ENCODE measurements at regions not wholly inside any gene's neighbourhood (a gene's known extent, or its start where the extent isn't known, plus 50 kb on each side); places are given as distances from the start of the nearest gene placed in this dataset.
"Not testable (repeated sequence)": the region's sequence is repeated elsewhere in the genome, so short reads cannot be mapped to it uniquely, and the experiment has no call there.

- DNase-seq (ENCODE audit: low read depth in 2 of 2), result no peak
These were observed 1118.5 kb downstream of the SLC16A7 start for GRCh38 chr12:60714141-60714900.

- DNase-seq (ENCODE audit: low read depth in 2 of 2), result no peak
These were observed 1128.6 kb downstream of the SLC16A7 start for GRCh38 chr12:60724475-60724874.

- no peak for DNase-seq (ENCODE audit: low read depth in 2 of 2)
These were observed 1129.2 kb downstream of the SLC16A7 start for GRCh38 chr12:60724984-60725383.

GRCh38 chr12:60752589-60752988 is 1156.8 kb downstream of the SLC16A7 start:
- DNase-seq (ENCODE audit: low read depth in 2 of 2), result no peak

GRCh38 chr12:60758224-60758623 is 1162.4 kb downstream of the SLC16A7 start:
- DNase-seq (ENCODE audit: low read depth in 2 of 2), result no peak

- DNase-seq (ENCODE audit: low read depth in 2 of 2), result no peak
These were observed 1165.1 kb downstream of the SLC16A7 start for GRCh38 chr12:60760965-60761364.

- not testable (repeated sequence) for DNase-seq (ENCODE audit: low read depth in 2 of 2)
These were observed 1205.3 kb downstream of the SLC16A7 start for GRCh38 chr12:60801166-60801565.

- DNase-seq (ENCODE audit: low read depth in 2 of 2), result no peak
These were observed 1207.3 kb downstream of the SLC16A7 start for GRCh38 chr12:60803147-60803546.

GRCh38 chr12:60805364-60805763 is 1209.5 kb downstream of the SLC16A7 start:
- DNase-seq (ENCODE audit: low read depth in 2 of 2), result no peak

- no peak for DNase-seq (ENCODE audit: low read depth in 2 of 2)
These were observed 1224.0 kb downstream of the SLC16A7 start for GRCh38 chr12:60819794-60820193.

GRCh38 chr12:60822580-60822979 is 1226.8 kb downstream of the SLC16A7 start:
- no peak for DNase-seq (ENCODE audit: low read depth in 2 of 2)

GRCh38 chr12:60830381-60830780 is 1234.6 kb downstream of the SLC16A7 start:
- DNase-seq (ENCODE audit: low read depth in 2 of 2), result no peak

- no peak for DNase-seq (ENCODE audit: low read depth in 2 of 2)
These were observed 1236.5 kb downstream of the SLC16A7 start for GRCh38 chr12:60832290-60832689.

GRCh38 chr12:60834372-60834771 is 1238.5 kb downstream of the SLC16A7 start:
- no peak for DNase-seq (ENCODE audit: low read depth in 2 of 2)

GRCh38 chr12:60834806-60835205 is 1239.0 kb downstream of the SLC16A7 start:
- DNase-seq (ENCODE audit: low read depth in 2 of 2), result no peak

- no peak for DNase-seq (ENCODE audit: low read depth in 2 of 2)
These were observed 1240.8 kb downstream of the SLC16A7 start for GRCh38 chr12:60836651-60837050.

GRCh38 chr12:60842181-60842580 is 1246.4 kb downstream of the SLC16A7 start:
- DNase-seq (ENCODE audit: low read depth in 2 of 2), result no peak

- DNase-seq (ENCODE audit: low read depth in 2 of 2), result no peak
These were observed 1248.3 kb downstream of the SLC16A7 start for GRCh38 chr12:60844101-60844500.

GRCh38 chr12:60844875-60845274 is 1249.0 kb downstream of the SLC16A7 start:
- no peak for DNase-seq (ENCODE audit: low read depth in 2 of 2)

GRCh38 chr12:60845696-60846095 is 1249.9 kb downstream of the SLC16A7 start:
- DNase-seq (ENCODE audit: low read depth in 2 of 2), result no peak

- DNase-seq (ENCODE audit: low read depth in 2 of 2), result no peak
These were observed 1251.5 kb downstream of the SLC16A7 start for GRCh38 chr12:60847281-60847680.

GRCh38 chr12:60849723-60850122 is 1253.9 kb downstream of the SLC16A7 start:
- DNase-seq (ENCODE audit: low read depth in 2 of 2), result no peak

- DNase-seq (ENCODE audit: low read depth in 2 of 2), result no peak
These were observed 1257.6 kb downstream of the SLC16A7 start for GRCh38 chr12:60853407-60853806.

- DNase-seq (ENCODE audit: low read depth in 2 of 2), result no peak
These were observed 1267.6 kb downstream of the SLC16A7 start for GRCh38 chr12:60863421-60863820.

Data from stimulated activated CD4-positive, alpha-beta T cell treated with anti-CD3 and anti-CD28 coated beads, Interleukin-15, amount 100 ng/mL, for 48 hours (primary cell).